ENCODE measurements at regions not wholly inside any gene's neighbourhood (a gene's known extent, or its start where the extent isn't known, plus 50 kb on each side); places are given as distances from the start of the nearest gene placed in this dataset.

- H3K27me3 ChIP-seq (replicated peaks; ENCODE audit: insufficient read depth): no peaks in the 10 kb centered on the region
- intact Hi-C loops (cut with DNase I): no loop called here
- no peak overlapping the region for H3K4me3 ChIP-seq
- no peak for TF ChIP-seq POLR2AphosphoS5 (IDR thresholded peaks at IDR 0.05)
- TF ChIP-seq POLR2A (IDR thresholded peaks at IDR 0.05): no peak
- no peaks in the 10 kb centered on the region for H3K36me3 ChIP-seq
- no peaks in the 10 kb centered on the region for H3K4me1 ChIP-seq (replicated peaks)
- H3K27ac ChIP-seq: no peak overlapping the region
- H3K9me3 ChIP-seq: no peaks in the 10 kb centered on the region
- DNase-seq (ENCODE audit: low spot score): no peak
Measured at GRCh38 chr18:51727780-51728179, 530.3 kb upstream of the MEX3C start.

- no peaks in the 10 kb centered on the region for H3K9me3 ChIP-seq
- 79% methylated on average over 4 of the region's 4 CpGs for WGBS
- TF ChIP-seq POLR2A (IDR thresholded peaks at IDR 0.05) (no peak), CTCF (IDR thresholded peaks at IDR 0.05) (no peak), POLR2AphosphoS5 (IDR thresholded peaks at IDR 0.05) (no peak)
- no peaks in the 10 kb centered on the region for H3K27me3 ChIP-seq (replicated peaks; ENCODE audit: insufficient read depth)
- no peaks in the 10 kb centered on the region for H3K36me3 ChIP-seq
- H3K27ac ChIP-seq: no peak overlapping the region
- H3K4me3 ChIP-seq: no peak overlapping the region
- no peaks in the 10 kb centered on the region for H3K4me1 ChIP-seq (replicated peaks)
- DNase-seq (ENCODE audit: low spot score): no peak
- intact Hi-C loops (cut with DNase I): no loop called here
Measured at GRCh38 chr18:51731070-51731469, 533.6 kb upstream of the MEX3C start.

GRCh38 chr18:51734576-51734975 is 537.1 kb upstream of the MEX3C start:
- no peak for DNase-seq (ENCODE audit: low spot score)
- H3K27ac ChIP-seq: no peak overlapping the region
- H3K4me1 ChIP-seq (replicated peaks): no peaks in the 10 kb centered on the region
- intact Hi-C loops (cut with DNase I): no loop called here
- no peak overlapping the region for H3K4me3 ChIP-seq
- WGBS: 75% methylated on average over 3 of the region's 3 CpGs
- no peaks in the 10 kb centered on the region for H3K27me3 ChIP-seq (replicated peaks; ENCODE audit: insufficient read depth)
- H3K9me3 ChIP-seq: no peaks in the 10 kb centered on the region
- no peaks in the 10 kb centered on the region for H3K36me3 ChIP-seq
- TF ChIP-seq CTCF (IDR thresholded peaks at IDR 0.05) (no peak), POLR2AphosphoS5 (IDR thresholded peaks at IDR 0.05) (no peak), POLR2A (IDR thresholded peaks at IDR 0.05) (no peak)

GRCh38 chr18:51739044-51739666 is 541.7 kb upstream of the MEX3C start:
- Histone ChIP-seq H3K4me1 (replicated peaks) (no peaks in the 10 kb centered on the region), H3K9me3 (no peaks in the 10 kb centered on the region), H3K4me3 (no peak overlapping the region), H3K27me3 (replicated peaks; ENCODE audit: insufficient read depth) (no peaks in the 10 kb centered on the region), H3K36me3 (no peaks in the 10 kb centered on the region), H3K27ac (no peak overlapping the region)
- 82% methylated on average over 2 of the region's 2 CpGs for WGBS
- no peak for DNase-seq (ENCODE audit: low spot score)
- intact Hi-C loops (cut with DNase I): no loop called here
- TF ChIP-seq POLR2AphosphoS5 (IDR thresholded peaks at IDR 0.05) (no peak), CTCF (IDR thresholded peaks at IDR 0.05) (no peak), POLR2A (IDR thresholded peaks at IDR 0.05) (no peak)

- Histone ChIP-seq H3K4me3 (no peak overlapping the region), H3K4me1 (replicated peaks) (no peaks in the 10 kb centered on the region), H3K27ac (no peak overlapping the region), H3K27me3 (replicated peaks; ENCODE audit: insufficient read depth) (no peaks in the 10 kb centered on the region), H3K36me3 (no peaks in the 10 kb centered on the region), H3K9me3 (no peaks in the 10 kb centered on the region)
- intact Hi-C loops (cut with DNase I): no loop called here
- TF ChIP-seq POLR2A (IDR thresholded peaks at IDR 0.05) (no peak), CTCF (IDR thresholded peaks at IDR 0.05) (no peak), POLR2AphosphoS5 (IDR thresholded peaks at IDR 0.05) (no peak)
- no peak for DNase-seq (ENCODE audit: low spot score)
- WGBS: 86% methylated on average over 4 of the region's 4 CpGs
Measured at GRCh38 chr18:51751901-51752300, 554.4 kb upstream of the MEX3C start.
